Hepatocyte (in vitro differentiated cells): ENCODE measurements at regions not wholly inside any gene's neighbourhood (a gene's known extent, or its start where the extent isn't known, plus 50 kb on each side); places are given as distances from the start of the nearest gene placed in this dataset. TPM values are rescaled to one million over a fixed set of nuclear protein-coding genes. Genes with fewer than 3 reads are reported as not detected.

ENCODE experiments used
- DNase-seq: peaks from one replicate; pipeline ENCODE4 v3.0.0-alpha.2; 2016; ENCODE audit warnings: low spot score
- H2AFZ ChIP-seq: fragments of 200-600 bp; sonication (generic); 2 replicates; pipeline ENCODE4 v1.6.0; 2016; ENCODE audit warnings: antibody characterized with exemption, mild to moderate bottlenecking
- H3K27ac ChIP-seq: fragments of 200-600 bp; sonication (generic); 2 replicates; pipeline ENCODE4 v1.5.1; 2016; ENCODE audit warnings: mild to moderate bottlenecking
- H3K27me3 ChIP-seq: fragments of 200-600 bp; sonication (generic); 2 replicates; pipeline ENCODE4 v1.6.1; 2016
- H3K36me3 ChIP-seq: fragments of 200-600 bp; sonication (generic); replicated peaks from 2 replicates; pipeline ENCODE4 v1.5.1; 2016; ENCODE audit warnings: low read depth; ENCODE audit not compliant: insufficient read depth
- H3K4me1 ChIP-seq: fragments of 200-600 bp; sonication (generic); 2 replicates; pipeline ENCODE4 v1.5.1; 2016; ENCODE audit warnings: mild to moderate bottlenecking, moderate library complexity; ENCODE audit not compliant: insufficient read depth
- H3K4me2 ChIP-seq: fragments of 200-600 bp; sonication (generic); 2 replicates; pipeline ENCODE4 v1.6.0; 2016
- H3K4me3 ChIP-seq: fragments of 200-600 bp; sonication (generic); 2 replicates; pipeline ENCODE4 v1.5.1; 2016; ENCODE audit warnings: mild to moderate bottlenecking
- H3K79me2 ChIP-seq: fragments of 200-600 bp; sonication (generic); 2 replicates; pipeline ENCODE4 v1.6.0; 2017; ENCODE audit warnings: mild to moderate bottlenecking
- H3K9me2 ChIP-seq: fragments of 200-600 bp; sonication (generic); replicated peaks from 2 replicates; pipeline ENCODE4 v1.6.0; 2017; ENCODE audit warnings: mild to moderate bottlenecking; ENCODE audit not compliant: insufficient read depth
- H3K9me3 ChIP-seq: fragments of 200-600 bp; sonication (generic); 2 replicates; pipeline ENCODE4 v1.5.1; 2016; ENCODE audit warnings: low read depth, mild to moderate bottlenecking
- H4K20me1 ChIP-seq: fragments of 200-600 bp; sonication (generic); 2 replicates; pipeline ENCODE4 v1.6.0; 2016; ENCODE audit warnings: mild to moderate bottlenecking; ENCODE audit not compliant: insufficient read depth, poor library complexity, severe bottlenecking
- CTCF ChIP-seq: fragments of 200-600 bp; sonication (generic); IDR thresholded peaks from 2 replicates; pipeline ENCODE4 v1.5.1; 2016; ENCODE audit warnings: antibody characterized with exemption, mild to moderate bottlenecking; ENCODE audit not compliant: poor library complexity
- EZH2 ChIP-seq: fragments of 200-600 bp; sonication (generic); IDR thresholded peaks from 2 replicates; pipeline ENCODE4 v1.6.1; 2016; ENCODE audit warnings: antibody characterized with exemption, mild to moderate bottlenecking, borderline replicate concordance
- EZH2phosphoT487 ChIP-seq: fragments of 200-600 bp; sonication (generic); IDR thresholded peaks from one replicate; pipeline ENCODE4 v1.6.1; 2018; ENCODE audit warnings: antibody characterized with exemption, mild to moderate bottlenecking, low read depth, moderate library complexity; ENCODE audit not compliant: unreplicated experiment, severe bottlenecking
- WGBS: methylation state at CpG from one replicate; pipeline ENCODE4 v1.1.6; 2016; ENCODE audit warnings: low lambda C conversion rate; ENCODE audit errors: missing lambda C conversion rate; 5-methylcytosine and 5-hydroxymethylcytosine counted together
- small RNA-seq: library from RNA; depleted of rRNA; stranded (forward); fragments of <200 nt; gene quantifications from one replicate; pipeline ENCODE3, GENCODE V24; 2014

GRCh38 chr3:76986876-76987474 is 52.9 kb upstream of the ROBO2 start:
- no peaks in the 10 kb centered on the region for H4K20me1 ChIP-seq
- TF ChIP-seq EZH2 (no peak), EZH2phosphoT487 (no peak), CTCF (no peak)
- no peaks in the 10 kb centered on the region for H3K4me1 ChIP-seq
- H3K4me3 ChIP-seq = no peak overlapping the region
- H3K27ac ChIP-seq = no peak overlapping the region
- H3K27me3 ChIP-seq = no peaks in the 10 kb centered on the region
- no peak for DNase-seq
- H2AFZ ChIP-seq = no peak overlapping the region
- no peak overlapping the region for H3K4me2 ChIP-seq
- no peaks in the 10 kb centered on the region for H3K79me2 ChIP-seq
- no peaks in the 10 kb centered on the region for H3K9me2 ChIP-seq
- no peaks in the 10 kb centered on the region for H3K9me3 ChIP-seq
- WGBS = 87% methylated on average over 11 of the region's 11 CpGs
- no peaks in the 10 kb centered on the region for H3K36me3 ChIP-seq

Small RNA genes lying in the stretch of these regions (small RNA-seq; reads per million reads assigned to genes)
- not detected for gene RF00019
